HG03520 (cell line): ENCODE measurements at regions not wholly inside any gene's neighbourhood (a gene's known extent, or its start where the extent isn't known, plus 50 kb on each side); places are given as distances from the start of the nearest gene placed in this dataset.
"Not testable (repeated sequence)": the region's sequence is repeated elsewhere in the genome, so short reads cannot be mapped to it uniquely, and the experiment has no call there.

Source experiments
- ATAC-seq: cut with Tn5 transposase; IDR thresholded peaks from one replicate; pipeline ENCODE4 v1.9.1; 2021; ENCODE audit warnings: mild to moderate bottlenecking, moderate library complexity; ENCODE audit not compliant: unreplicated experiment

DNA sequence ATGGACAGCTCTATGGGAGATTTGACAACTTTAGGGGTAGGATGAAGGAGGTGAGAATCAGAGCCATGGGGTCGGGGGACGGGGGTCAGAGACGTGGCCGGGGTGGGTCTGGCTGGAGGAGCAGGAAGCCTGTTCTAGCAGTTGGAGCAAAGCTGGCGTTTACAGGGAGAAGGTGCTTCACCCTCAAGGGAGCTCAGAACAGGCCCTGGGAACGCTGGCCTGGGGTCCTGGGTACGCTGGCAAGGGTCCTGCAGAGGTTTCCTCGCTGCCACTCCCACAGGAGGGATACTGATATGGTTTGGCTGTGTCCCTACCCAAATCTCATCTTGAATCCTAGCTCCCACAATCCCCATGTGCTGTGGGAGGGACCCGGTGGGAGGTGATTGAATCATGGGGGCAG is 205.0 kb upstream of the ARL4C start:
- ATAC-seq: no peak

- ATAC-seq: no peak
Measured at GRCh38 chr2:234701421-234701820, 204.5 kb upstream of the ARL4C start.

DNA sequence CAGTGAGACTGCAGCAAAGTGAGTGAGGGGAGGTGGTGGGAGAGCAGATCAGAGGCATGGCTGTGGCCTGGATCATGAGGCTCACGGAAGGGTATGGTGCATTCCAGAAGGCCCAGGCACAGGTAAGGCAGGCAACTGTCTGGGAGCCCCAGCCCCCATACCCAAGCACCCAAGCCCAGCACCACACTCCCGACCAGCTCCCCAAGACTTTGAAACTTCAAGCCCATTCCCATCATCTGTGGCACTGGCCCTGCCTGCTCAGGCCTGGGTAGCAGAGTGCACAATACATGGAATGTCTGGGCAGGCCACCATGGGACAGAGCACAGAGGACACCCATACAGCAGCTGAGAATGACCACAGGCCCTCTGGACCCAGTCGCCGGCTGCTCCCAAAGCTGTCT is 202.6 kb upstream of the ARL4C start:
- no peak for ATAC-seq

DNA sequence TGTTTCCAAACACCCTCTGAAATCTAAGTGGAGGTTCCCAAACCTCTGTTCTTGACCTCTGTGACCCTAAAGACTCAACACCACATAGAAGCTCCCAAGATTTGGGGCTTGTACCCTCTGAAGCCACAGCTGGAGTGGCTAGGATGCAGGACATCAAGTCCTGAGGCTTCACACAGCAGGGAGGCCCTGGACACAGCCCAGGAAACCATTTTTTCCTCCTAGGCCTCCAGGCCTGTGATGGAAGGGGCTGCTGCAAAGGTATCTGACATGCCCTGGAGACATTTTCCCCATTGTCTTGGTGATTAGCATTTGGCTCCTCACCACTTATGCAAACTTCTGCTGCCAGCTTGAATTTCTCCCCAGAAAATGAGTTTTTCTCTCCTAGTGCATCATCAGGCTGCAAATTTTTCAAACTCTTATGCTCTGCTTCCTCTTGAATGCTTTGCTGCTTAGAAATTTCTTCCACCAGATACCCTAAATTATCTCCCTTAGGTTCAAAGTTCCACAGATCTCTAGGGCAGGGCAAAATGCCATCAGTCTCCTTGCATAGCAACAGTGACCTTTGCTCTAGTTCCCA is 200.5 kb upstream of the ARL4C start:
- not testable (repeated sequence) for ATAC-seq

DNA sequence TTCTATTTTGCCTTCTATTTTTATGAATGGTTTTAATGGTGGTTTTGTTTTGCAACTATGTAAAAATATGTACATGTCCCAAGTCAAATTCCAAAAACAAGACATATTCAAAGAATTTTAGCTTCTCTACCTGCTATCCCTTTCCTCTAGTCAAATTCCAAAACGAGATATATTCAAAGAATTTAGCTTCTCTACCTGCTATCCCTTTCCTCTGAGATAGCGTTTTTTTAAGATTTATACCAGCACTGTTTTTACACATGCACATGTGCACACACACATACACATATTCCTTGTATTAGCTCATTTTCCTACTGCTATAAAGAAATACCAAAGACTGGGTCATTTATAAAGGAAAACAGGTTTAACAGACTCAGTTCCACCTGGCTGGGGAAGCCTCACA is 199.1 kb upstream of the ARL4C start:
- ATAC-seq: no peak

- ATAC-seq: no peak
Measured at GRCh38 chr2:234694244-234695013, 197.5 kb upstream of the ARL4C start.

- not testable (repeated sequence) for ATAC-seq
Measured at GRCh38 chr2:234693681-234694190, 196.9 kb upstream of the ARL4C start.

GRCh38 chr2:234693191-234693590 is 196.3 kb upstream of the ARL4C start:
- not testable (repeated sequence) for ATAC-seq

- ATAC-seq: no peak
Measured at GRCh38 chr2:234691968-234692955, 195.4 kb upstream of the ARL4C start.

DNA sequence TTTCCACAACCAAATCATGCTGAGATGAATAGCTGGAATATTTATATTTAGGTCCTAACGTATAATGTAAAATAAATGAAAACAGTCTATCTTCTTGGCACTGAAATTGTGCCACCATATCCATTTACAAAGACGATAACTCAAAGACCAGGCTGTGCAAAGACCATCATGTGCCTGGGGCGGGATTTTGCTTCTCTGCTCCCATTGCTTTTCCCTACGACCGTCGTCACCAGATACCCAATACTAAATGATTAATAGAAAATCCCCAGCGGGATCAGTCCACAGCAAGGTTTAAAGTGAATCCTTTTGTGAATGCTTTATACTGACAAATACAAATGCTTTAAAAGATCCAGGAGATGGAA is 194.3 kb upstream of the ARL4C start:
- no peak for ATAC-seq

- ATAC-seq: no peak
Measured at GRCh38 chr2:234690569-234691213, 193.8 kb upstream of the ARL4C start.

DNA sequence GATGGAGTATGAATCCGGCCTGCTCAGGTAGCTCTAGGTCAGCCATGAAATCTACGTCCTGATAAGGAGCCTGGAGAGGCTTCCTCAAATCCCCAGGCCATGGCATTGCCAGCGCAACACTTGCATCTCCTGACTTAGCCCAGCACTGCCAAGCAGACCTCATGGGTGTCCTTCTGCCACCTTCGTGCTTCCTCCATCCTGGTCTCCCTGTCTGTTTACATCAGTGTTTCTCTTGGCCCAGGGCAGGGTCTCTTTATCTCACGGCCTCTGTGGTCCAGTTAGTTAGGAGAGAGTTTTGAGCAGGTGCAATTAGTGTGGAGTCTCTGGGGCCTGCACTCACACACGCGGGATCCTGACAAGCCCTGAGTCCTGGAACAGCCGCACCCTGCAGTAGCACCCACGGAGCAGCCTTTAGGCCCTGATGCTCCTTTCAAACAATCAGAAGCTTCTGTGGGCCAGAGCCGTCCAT is 193.1 kb upstream of the ARL4C start:
- ATAC-seq: no peak

GRCh38 chr2:234687718-234688475 is 191.0 kb upstream of the ARL4C start:
- no peak for ATAC-seq

DNA sequence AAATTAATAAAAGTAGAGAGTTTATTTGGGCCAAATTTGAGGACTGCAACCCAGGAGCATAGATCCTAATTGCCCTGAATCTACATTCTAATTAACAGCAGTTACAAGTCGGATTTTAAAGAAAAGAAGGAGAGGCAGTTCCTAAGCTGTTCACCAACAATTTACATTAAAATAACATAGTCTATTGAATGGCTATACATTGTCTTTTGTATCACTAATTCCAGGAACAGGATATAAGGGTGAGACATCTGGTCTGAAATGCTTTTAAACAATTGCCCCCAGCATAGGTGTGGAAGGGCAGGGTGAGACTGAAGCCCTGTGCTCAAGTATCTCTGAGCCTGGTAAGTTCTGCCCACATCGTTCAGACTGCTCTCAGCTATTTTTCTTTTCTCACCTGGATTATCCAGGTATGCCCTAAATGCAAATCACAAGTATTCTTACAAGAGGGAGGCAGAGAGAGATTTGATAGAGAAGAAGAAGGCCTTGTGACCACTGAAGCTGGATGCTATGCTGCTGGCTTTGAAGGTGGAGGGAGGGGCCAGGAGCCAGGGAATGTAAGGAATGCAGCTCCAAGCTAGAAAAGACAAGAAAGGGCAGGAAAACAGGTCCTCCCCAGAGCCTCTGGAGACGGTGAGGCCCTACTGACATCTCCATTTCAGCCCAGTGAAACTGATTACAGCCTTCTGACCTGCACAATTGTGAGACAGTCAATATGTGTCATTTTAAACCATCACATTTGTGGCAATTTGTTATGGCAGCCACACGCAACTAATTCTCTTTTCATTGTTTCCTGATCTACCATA is 189.4 kb upstream of the ARL4C start:
- ATAC-seq: no peak

DNA sequence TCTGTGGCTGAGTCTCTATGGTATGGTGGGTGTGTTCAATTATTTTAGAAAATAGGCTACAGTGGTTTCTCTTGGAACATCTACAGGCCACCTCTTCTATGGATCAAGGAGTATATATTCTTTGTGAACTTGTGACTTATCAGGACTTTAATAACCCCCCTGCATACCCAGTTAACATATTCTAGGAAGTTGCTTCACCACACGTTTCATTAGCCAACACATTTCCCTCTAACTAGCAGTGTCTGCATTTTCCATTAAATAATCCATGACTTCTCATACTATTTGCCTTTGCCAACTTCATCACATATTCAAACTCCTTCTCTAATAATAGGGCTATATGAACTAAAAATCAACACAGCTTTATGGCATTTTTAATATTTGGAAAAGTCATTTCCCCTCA is 187.6 kb upstream of the ARL4C start:
- ATAC-seq: no peak

GRCh38 chr2:234683950-234684349 is 187.1 kb upstream of the ARL4C start:
- no peak for ATAC-seq

- ATAC-seq: no peak
Measured at GRCh38 chr2:234682492-234683228, 185.8 kb upstream of the ARL4C start.
